B cell (primary cell): ENCODE measurements at regions not wholly inside any gene's neighbourhood (a gene's known extent, or its start where the extent isn't known, plus 50 kb on each side); places are given as distances from the start of the nearest gene placed in this dataset.

ENCODE experiments used
- CTCF ChIP-seq: fragments of 200-600 bp; IDR thresholded peaks from one replicate; pipeline ENCODE4 v1.8.0; 2022; ENCODE audit warnings: antibody characterized with exemption, mild to moderate bottlenecking
- EZH2 ChIP-seq: IDR thresholded peaks from 2 replicates; pipeline ENCODE4 v1.6.1; 2012; ENCODE audit warnings: borderline replicate concordance, low read depth, mild to moderate bottlenecking, moderate library complexity, low read length; ENCODE audit not compliant: insufficient read depth, poor library complexity, severe bottlenecking

- TF ChIP-seq CTCF, result no peak
- TF ChIP-seq EZH2, result no peak
Measured at GRCh38 chr3:61349717-61350116, 98.5 kb upstream of the FHIT start.
